GM12864 (cell line): ENCODE measurements at regions not wholly inside any gene's neighbourhood (a gene's known extent, or its start where the extent isn't known, plus 50 kb on each side); places are given as distances from the start of the nearest gene placed in this dataset.

Experiments
- DNase-seq: peaks from one replicate; pipeline ENCODE4 v3.0.0-alpha.2; 2011; ENCODE audit warnings: low read depth
- H3K4me3 ChIP-seq: 2 replicates; pipeline ENCODE4 v1.5.1; 2011; ENCODE audit warnings: mild to moderate bottlenecking, low read depth, low read length, control low read depth
- TF ChIP-seq, protein P1 (sequence below): IDR thresholded peaks from 2 replicates; pipeline ENCODE4 v1.5.1; 2011; ENCODE audit warnings: low read depth, mild to moderate bottlenecking, moderate library complexity, low read length, control low read depth, inconsistent platforms; ENCODE audit errors: missing control alignments

DNA sequence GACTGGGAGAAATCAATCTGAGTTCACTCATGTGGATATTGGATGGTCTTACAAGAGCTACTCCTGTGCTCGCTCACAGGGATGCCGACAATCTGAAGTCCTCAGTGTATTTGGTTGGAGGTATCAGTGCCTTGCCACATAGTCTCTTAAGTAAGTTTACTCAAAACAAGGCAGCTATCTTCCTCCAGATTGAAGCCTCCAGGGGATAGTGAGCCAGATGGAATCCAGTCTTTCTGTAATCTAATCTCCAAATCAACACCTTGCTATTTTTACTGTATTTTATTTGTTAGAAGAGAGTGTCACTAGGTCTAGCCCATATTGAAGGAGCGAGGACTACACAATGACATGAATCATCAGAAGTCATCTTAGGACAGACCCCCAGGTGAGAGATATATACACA lies 456.6 kb upstream of the POT1 start:
- DNase-seq: no peak
- H3K4me3 ChIP-seq: no peak overlapping the region
- TF ChIP-seq, protein P1, sequence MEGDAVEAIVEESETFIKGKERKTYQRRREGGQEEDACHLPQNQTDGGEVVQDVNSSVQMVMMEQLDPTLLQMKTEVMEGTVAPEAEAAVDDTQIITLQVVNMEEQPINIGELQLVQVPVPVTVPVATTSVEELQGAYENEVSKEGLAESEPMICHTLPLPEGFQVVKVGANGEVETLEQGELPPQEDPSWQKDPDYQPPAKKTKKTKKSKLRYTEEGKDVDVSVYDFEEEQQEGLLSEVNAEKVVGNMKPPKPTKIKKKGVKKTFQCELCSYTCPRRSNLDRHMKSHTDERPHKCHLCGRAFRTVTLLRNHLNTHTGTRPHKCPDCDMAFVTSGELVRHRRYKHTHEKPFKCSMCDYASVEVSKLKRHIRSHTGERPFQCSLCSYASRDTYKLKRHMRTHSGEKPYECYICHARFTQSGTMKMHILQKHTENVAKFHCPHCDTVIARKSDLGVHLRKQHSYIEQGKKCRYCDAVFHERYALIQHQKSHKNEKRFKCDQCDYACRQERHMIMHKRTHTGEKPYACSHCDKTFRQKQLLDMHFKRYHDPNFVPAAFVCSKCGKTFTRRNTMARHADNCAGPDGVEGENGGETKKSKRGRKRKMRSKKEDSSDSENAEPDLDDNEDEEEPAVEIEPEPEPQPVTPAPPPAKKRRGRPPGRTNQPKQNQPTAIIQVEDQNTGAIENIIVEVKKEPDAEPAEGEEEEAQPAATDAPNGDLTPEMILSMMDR: no peak

DNA sequence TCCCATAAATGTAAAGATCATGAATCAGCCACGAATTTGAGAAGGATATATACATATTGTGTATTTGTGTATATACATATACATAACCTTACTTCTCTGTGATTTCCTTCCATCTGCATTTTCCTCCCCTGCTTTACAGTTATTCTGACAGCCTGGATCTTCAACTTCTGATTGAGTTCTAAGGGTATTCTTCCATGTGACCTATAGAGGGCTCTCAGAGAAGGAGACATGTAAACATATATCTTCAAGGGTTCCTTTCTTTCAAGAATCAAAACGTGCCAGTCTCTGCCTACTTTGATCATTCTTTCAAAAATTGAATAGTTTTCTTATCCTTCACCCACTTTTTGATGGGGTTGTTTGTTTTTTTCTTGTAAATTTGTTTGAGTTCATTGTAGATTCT lies 453.7 kb upstream of the POT1 start:
- H3K4me3 ChIP-seq: no peak overlapping the region
- TF ChIP-seq, protein P1: no peak
- DNase-seq: no peak

DNA sequence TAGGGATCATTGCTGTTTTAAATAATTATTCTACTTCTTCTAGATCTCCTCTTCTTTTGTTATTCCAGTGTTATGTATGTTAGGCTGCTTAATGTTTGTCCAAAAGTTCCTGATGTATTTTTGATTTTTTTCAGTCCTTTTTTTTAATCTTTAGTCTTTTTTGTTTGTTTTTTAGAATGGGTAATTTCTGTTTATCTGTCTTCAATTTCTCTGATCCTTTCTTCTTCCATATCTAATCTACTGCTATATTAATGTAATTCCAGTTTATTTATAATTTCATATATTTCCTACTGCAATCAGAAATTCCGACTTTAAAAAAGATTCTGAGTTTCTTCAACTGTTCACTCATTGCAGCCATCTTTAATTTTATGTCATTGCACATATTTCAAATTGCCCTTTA lies 452.8 kb upstream of the POT1 start:
- no peak overlapping the region for H3K4me3 ChIP-seq
- TF ChIP-seq, protein P1: no peak

DNA sequence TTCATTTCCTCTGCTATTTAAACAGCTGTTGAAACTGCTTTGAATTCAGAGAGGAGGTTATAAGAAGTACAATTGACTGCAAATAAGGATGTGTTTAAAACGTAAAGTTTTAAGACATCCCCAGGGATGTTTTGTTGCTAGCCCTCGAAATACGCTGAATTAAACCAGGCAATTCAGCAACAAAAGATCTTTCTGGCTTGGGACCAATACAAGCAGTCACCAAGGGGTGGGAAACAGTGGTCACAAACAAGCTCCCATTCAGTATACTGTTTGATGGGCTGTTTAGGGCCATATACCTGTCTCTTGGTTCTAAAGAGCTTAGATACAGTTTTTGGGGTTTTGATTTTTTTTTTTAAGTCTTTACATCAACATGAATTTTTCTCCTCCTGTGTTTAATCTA lies 446.3 kb upstream of the POT1 start:
- TF ChIP-seq, protein P1: no peak
- no peak for DNase-seq
- no peak overlapping the region for H3K4me3 ChIP-seq

More for the DNA sequence above, 452.8 kb upstream of the POT1 start:
- no peak for DNase-seq

DNA sequence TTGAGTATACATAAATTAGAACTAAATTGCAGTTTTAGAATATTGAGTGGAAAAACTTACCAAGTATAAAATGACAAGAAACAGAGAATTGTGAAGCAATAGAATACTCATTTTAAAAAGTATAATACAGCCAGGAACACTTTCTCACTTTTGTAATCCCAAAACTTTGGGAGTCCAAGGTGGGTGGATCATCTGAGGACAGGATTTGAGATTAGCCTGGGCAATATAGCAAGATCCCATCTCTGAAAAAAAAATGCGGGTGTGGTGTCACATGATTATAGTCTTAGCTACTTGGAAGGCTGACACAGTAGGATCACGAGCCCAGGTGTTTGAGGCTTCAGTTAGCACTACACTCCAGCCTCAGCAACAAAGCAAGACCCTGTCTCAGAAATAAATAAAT lies 440.9 kb upstream of the POT1 start:
- TF ChIP-seq, protein P1: no peak
- no peak overlapping the region for H3K4me3 ChIP-seq
- no peak for DNase-seq

DNA sequence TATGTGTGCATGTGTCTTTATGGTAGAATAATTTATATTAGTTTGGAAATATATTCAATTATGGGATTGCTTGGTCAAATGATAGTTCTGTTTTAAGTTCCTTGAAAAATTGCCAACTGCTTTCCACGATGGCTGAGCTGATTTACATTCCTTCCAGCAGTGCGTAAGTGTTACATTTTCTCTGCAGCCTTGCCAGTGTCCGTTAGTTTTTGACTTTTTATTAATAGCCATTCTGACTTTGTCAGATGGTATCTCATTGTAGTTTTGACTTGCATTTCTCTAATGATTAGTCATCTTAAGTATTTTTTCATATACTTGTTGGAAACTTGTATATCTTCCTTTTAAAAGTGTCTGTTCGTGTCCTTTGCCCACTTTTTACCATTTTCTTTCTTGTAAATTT lies 434.2 kb upstream of the POT1 start:
- DNase-seq: no peak

DNA sequence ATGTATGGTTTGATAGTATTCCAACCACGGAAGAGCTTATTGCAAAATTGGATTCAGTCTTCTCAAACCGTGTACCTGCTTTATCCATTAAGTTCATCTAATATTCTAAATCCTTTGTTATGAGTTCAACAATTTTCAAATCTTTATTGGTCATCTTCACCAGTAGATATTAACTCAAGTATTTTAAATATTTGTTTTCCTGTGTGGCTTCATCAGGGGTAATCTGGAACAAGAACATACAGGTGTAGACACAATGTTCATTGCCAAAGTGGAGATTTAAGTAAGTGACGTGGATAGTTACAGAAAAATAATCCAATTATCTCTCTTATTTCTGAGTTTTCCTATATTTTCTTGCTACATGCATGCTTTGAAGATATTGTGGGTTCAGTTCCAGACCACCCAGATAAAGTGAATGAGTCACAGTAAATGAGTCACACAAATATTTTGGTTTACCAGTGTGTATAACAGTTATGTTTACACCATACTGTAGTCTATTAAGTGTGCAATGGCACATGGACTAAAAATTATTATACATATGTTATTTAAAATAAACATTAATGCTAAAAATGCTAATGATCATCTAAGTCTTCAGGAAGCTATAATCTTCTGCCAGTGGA lies 429.0 kb upstream of the POT1 start:
- DNase-seq: no peak
- no peak overlapping the region for H3K4me3 ChIP-seq
- TF ChIP-seq, protein P1: no peak

More for the DNA sequence above, 434.2 kb upstream of the POT1 start:
- TF ChIP-seq, protein P1: no peak
- H3K4me3 ChIP-seq: no peak overlapping the region
